Mesendoderm (in vitro differentiated cells): ENCODE measurements at regions not wholly inside any gene's neighbourhood (a gene's known extent, or its start where the extent isn't known, plus 50 kb on each side); places are given as distances from the start of the nearest gene placed in this dataset.

Source experiments
- DNase-seq: peaks from one replicate; pipeline ENCODE4 v3.0.0; 2013
- H2AK5ac ChIP-seq: 2 replicates; pipeline ENCODE4 v1.6.1; 2013; ENCODE audit warnings: low read length, inconsistent platforms
- H2BK120ac ChIP-seq: 2 replicates; pipeline ENCODE4 v1.6.1; 2013; ENCODE audit warnings: low read depth, mild to moderate bottlenecking, low read length, moderate library complexity, mixed read lengths
- H2BK15ac ChIP-seq: replicated peaks from 2 replicates; pipeline ENCODE4 v1.6.1; 2013; ENCODE audit warnings: low read depth, mild to moderate bottlenecking, moderate library complexity
- H2BK5ac ChIP-seq: 2 replicates; pipeline ENCODE4 v1.6.1; 2013; ENCODE audit warnings: low read length, inconsistent platforms
- H3K18ac ChIP-seq: 2 replicates; pipeline ENCODE4 v1.6.1; 2013; ENCODE audit warnings: mild to moderate bottlenecking, low read length, mixed read lengths
- H3K23ac ChIP-seq: one replicate; pipeline ENCODE4 v1.6.1; 2013; ENCODE audit warnings: low read length
- H3K27ac ChIP-seq: 2 replicates; pipeline ENCODE4 v1.5.1; 2013; ENCODE audit warnings: low read depth, mild to moderate bottlenecking, inconsistent platforms, low read length, moderate library complexity
- H3K27me3 ChIP-seq: 2 replicates; pipeline ENCODE4 v1.6.1; 2013; ENCODE audit warnings: low read length, control low read depth, mild to moderate bottlenecking, inconsistent platforms; ENCODE audit not compliant: insufficient read depth, poor library complexity
- H3K36me3 ChIP-seq: 2 replicates; pipeline ENCODE4 v1.6.1; 2013; ENCODE audit warnings: low read length, inconsistent platforms; ENCODE audit not compliant: control insufficient read depth, insufficient read depth
- H3K4ac ChIP-seq: one replicate; pipeline ENCODE4 v1.6.1; 2013; ENCODE audit warnings: low read depth, mild to moderate bottlenecking, low read length, moderate library complexity
- H3K4me1 ChIP-seq: 2 replicates; pipeline ENCODE4 v1.6.1; 2013; ENCODE audit warnings: low read depth, low read length, inconsistent platforms; ENCODE audit not compliant: control insufficient read depth
- H3K4me2 ChIP-seq: 2 replicates; pipeline ENCODE4 v1.6.1; 2013; ENCODE audit warnings: low read length
- H3K4me3 ChIP-seq: 2 replicates; pipeline ENCODE4 v1.5.1; 2013; ENCODE audit warnings: mild to moderate bottlenecking, low read length
- H3K56ac ChIP-seq: one replicate; pipeline ENCODE4 v1.6.1; 2013; ENCODE audit warnings: low read length
- H3K79me1 ChIP-seq: 2 replicates; pipeline ENCODE4 v1.6.1; 2013; ENCODE audit warnings: low read length, inconsistent platforms
- H3K79me2 ChIP-seq: 2 replicates; pipeline ENCODE4 v1.6.1; 2013; ENCODE audit warnings: mild to moderate bottlenecking, low read length; ENCODE audit not compliant: control insufficient read depth, insufficient read depth
- H3K9ac ChIP-seq: 2 replicates; pipeline ENCODE4 v1.6.1; 2013; ENCODE audit warnings: low read length, inconsistent platforms
- H4K5ac ChIP-seq: one replicate; pipeline ENCODE4 v1.6.1; 2013; ENCODE audit warnings: low read length
- H4K8ac ChIP-seq: one replicate; pipeline ENCODE4 v1.6.1; 2013; ENCODE audit warnings: low read depth, mild to moderate bottlenecking, control low read depth, low read length, moderate library complexity
- WGBS: extraction: QIAGEN DNeasy Blood & Tissue Kit; methylation state at CpG from one replicate; pipeline ENCODE4 v1.1.7; 2013; ENCODE audit warnings: low lambda C conversion rate, missing lambda C conversion rate; ENCODE audit not compliant: insufficient coverage; ENCODE audit errors: extremely low coverage; 5-methylcytosine and 5-hydroxymethylcytosine counted together

DNA sequence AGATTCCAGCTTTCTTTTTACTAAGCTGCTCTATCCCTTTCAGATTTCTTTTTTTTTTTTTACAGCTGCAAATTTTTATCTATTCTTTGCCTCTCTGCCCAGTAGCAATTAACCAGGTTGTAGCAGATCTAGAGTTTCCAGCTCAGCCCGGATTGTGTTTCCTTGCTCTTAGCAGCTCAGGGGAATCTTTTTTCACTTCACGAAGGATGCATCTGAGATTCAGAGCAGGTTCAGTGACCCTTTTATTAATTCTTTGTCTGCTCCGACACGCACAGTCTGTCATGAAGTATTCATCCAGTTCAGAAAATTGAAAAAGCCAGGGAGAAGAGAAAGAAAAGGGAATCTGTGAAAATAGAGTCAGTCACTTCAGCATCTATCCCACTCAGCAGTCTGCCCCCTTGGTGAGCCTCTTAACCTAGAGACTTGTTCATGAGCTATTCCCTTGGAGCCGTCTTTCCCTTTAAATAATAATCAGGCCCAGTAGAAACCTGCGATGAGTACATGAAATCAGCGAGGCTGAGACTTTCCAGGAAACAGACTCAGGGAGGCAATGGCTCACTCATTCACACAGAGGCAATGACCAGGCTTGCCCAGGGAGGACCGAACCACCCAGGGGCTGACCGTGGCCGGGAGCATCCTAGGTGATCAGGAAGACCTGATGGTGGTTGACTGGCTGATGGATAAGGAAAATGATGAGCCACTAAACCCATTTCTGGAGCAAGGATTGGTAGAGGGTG lies 103.4 kb upstream of the ITGA6 start:
- Histone ChIP-seq H3K79me2 (no peaks in the 10 kb centered on the region), H3K4me3 (no peak overlapping the region), H3K9ac (no peak overlapping the region), H3K4me2 (no peak overlapping the region), H2BK120ac (no peak overlapping the region), H3K4me1 (no peaks in the 10 kb centered on the region), H2BK15ac (no peak overlapping the region), H2AK5ac (no peak overlapping the region), H3K79me1 (no peaks in the 10 kb centered on the region), H3K18ac (no peak overlapping the region), H3K36me3 (no peaks in the 10 kb centered on the region), H3K27ac (no peak overlapping the region), H3K23ac (no peak overlapping the region), H3K56ac (no peak overlapping the region), H2BK5ac (no peak overlapping the region), H4K5ac (no peak overlapping the region), H3K4ac (no peak overlapping the region), H4K8ac (no peak overlapping the region), H3K27me3 (no peaks in the 10 kb centered on the region)
- no peak for DNase-seq
- no CpG with 5 or more reads among the region's 10 CpGs for WGBS

DNA sequence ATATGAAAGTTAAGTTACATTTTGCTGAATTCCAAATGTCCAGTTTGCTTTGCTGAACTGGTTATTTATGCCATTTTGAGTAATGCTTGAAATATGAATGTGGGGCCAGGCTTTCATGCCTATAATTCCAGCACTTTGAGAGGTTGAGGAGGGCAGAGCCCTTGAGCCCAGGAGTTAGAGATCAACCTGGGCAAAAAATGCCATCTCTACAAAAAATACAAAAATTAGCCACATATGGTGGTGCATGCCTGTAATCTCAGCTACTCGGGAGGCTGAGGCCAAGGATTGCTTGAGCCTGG lies 101.2 kb upstream of the ITGA6 start:
- Histone ChIP-seq H4K8ac (no peak overlapping the region), H2AK5ac (no peak overlapping the region), H3K56ac (no peak overlapping the region), H2BK15ac (no peak overlapping the region), H3K4me1 (no peaks in the 10 kb centered on the region), H3K4me2 (no peak overlapping the region), H3K18ac (no peak overlapping the region), H2BK120ac (no peak overlapping the region), H3K9ac (no peak overlapping the region), H3K4me3 (no peak overlapping the region), H3K79me1 (no peaks in the 10 kb centered on the region), H2BK5ac (no peak overlapping the region), H3K79me2 (no peaks in the 10 kb centered on the region), H3K27me3 (no peaks in the 10 kb centered on the region), H3K36me3 (no peaks in the 10 kb centered on the region), H3K4ac (no peak overlapping the region), H3K23ac (no peak overlapping the region), H4K5ac (no peak overlapping the region), H3K27ac (no peak overlapping the region)
- no CpG with 5 or more reads among the region's 1 CpG for WGBS
- no peak for DNase-seq

DNA sequence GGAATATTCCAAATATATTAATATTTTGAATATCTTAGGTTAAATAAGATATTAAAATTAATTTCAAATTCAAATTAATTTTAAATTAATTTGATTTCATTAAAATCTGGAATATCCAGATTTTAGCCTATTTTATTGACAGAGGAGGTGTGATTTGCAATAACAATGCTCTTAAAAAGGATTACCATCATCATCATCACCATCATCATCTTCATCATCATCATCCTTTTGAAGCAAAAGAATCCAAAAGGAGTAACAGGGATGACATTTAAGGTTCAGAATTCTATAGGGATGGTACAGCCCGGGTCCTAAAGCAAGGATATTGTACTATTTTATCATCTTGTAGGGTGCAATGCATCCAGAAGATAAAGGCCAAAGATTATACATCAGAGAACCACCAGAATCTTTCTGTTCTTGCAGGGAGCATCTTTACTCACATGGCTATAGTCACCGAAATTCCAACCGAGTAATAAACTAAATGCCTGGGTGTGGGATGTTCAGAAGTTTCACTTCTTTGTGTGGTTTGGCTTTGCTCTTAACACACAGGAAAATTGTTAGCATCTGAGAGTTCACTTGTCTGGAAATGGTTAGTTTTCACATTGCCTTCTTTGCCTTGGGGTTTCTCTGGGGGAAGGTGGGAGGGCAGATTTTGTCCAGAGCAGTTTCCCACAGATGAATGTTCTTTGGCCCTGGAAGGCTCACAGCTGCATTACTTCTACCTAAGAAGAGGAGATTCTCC lies 99.1 kb upstream of the ITGA6 start:
- H3K79me1 ChIP-seq, result no peaks in the 10 kb centered on the region
- H3K79me2 ChIP-seq, result no peaks in the 10 kb centered on the region
- H3K4me1 ChIP-seq, result no peaks in the 10 kb centered on the region
- H4K5ac ChIP-seq, result no peak overlapping the region
- H3K56ac ChIP-seq, result no peak overlapping the region
- no peak overlapping the region for H3K4ac ChIP-seq
- no peak overlapping the region for H2BK15ac ChIP-seq
- no peak overlapping the region for H3K18ac ChIP-seq
- no peak overlapping the region for H3K4me2 ChIP-seq
- no peaks in the 10 kb centered on the region for H3K36me3 ChIP-seq
- DNase-seq, result no peak
- H3K4me3 ChIP-seq, result no peak overlapping the region
- H2BK120ac ChIP-seq, result no peak overlapping the region
- no peaks in the 10 kb centered on the region for H3K27me3 ChIP-seq
- H4K8ac ChIP-seq, result no peak overlapping the region
- H2BK5ac ChIP-seq, result no peak overlapping the region
- no peak overlapping the region for H3K9ac ChIP-seq
- no peak overlapping the region for H3K23ac ChIP-seq
- H2AK5ac ChIP-seq, result no peak overlapping the region
- WGBS, result no CpG with 5 or more reads among the region's 3 CpGs
- no peak overlapping the region for H3K27ac ChIP-seq

DNA sequence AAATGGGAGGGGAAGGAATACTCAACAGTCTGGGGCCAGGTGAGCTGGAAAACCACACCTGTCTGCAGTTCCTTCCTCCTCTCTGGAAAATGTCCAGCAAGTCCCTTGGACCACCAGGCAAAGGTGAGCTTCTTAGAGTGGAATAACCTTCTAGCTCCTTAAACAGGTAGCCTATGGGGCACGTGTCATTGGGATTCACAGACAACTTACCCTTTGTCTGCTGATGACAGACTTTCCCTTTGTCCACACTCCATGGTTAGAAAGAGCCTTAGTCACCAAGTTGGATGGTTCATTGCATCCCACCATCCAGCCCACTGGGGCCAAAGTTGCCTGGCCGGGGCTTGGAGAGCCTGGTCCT lies 98.0 kb upstream of the ITGA6 start:
- H3K79me1 ChIP-seq, result no peaks in the 10 kb centered on the region
- no peak overlapping the region for H3K4ac ChIP-seq
- H3K56ac ChIP-seq, result no peak overlapping the region
- H4K5ac ChIP-seq, result no peak overlapping the region
- H2BK15ac ChIP-seq, result no peak overlapping the region
- no peak overlapping the region for H2BK120ac ChIP-seq
- DNase-seq, result no peak
- no peak overlapping the region for H3K27ac ChIP-seq
- H2AK5ac ChIP-seq, result no peak overlapping the region
- no peaks in the 10 kb centered on the region for H3K36me3 ChIP-seq
- H3K27me3 ChIP-seq, result no peaks in the 10 kb centered on the region
- H2BK5ac ChIP-seq, result no peak overlapping the region
- H3K23ac ChIP-seq, result no peak overlapping the region
- no CpG with 5 or more reads among the region's 2 CpGs for WGBS
- no peak overlapping the region for H3K18ac ChIP-seq
- H3K9ac ChIP-seq, result no peak overlapping the region
- no peaks in the 10 kb centered on the region for H3K79me2 ChIP-seq
- H4K8ac ChIP-seq, result no peak overlapping the region
- H3K4me2 ChIP-seq, result no peak overlapping the region
- no peak overlapping the region for H3K4me3 ChIP-seq
- no peaks in the 10 kb centered on the region for H3K4me1 ChIP-seq

DNA sequence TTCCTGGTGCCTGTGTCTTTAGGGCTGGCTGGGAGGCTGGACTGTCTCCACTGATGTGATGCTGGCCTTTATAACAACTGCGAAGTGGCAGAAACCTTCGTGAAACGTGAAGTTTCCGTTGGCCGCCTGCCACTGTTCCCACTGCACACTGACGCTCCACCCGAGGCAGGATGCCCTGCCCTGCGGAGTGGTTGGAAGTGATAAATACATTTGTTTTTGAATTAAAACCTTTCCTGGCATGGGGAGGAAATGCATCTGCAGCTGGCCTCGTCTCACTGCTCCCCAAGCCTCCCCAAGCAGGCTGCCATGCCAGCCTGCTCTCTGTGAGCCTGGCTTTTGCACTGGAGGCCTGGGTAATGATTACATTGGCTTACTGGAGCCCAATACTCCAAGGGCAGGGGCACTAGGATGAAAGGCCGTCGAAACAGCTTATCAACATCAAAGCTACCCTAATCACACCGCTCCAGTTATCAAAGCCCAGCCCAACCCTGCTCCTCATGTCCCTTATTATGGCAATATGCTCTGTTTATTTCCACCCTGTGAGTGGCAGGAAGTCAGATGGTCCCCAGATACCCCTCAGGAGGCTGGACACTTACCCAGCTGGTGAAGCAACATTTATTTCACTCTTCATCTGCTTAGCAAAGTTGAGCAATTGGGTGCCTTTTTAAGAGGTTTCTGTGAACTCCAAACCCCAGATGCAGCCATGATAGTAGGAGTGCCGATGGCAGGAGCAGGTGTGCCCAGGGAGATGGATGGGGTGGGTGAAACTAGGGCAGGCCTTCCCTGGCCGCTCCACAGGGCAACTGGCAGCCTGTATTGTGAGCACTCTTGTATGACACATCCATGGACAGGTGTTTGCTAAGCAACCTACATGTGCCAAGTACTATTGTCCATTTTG lies 97.4 kb upstream of the ITGA6 start:
- no peaks in the 10 kb centered on the region for H3K4me1 ChIP-seq
- no peak overlapping the region for H3K4me3 ChIP-seq
- no peaks in the 10 kb centered on the region for H3K79me1 ChIP-seq
- DNase-seq, result no peak
- no peak overlapping the region for H4K8ac ChIP-seq
- no peak overlapping the region for H3K27ac ChIP-seq
- H2AK5ac ChIP-seq, result no peak overlapping the region
- no peak overlapping the region for H2BK120ac ChIP-seq
- no peaks in the 10 kb centered on the region for H3K36me3 ChIP-seq
- H3K18ac ChIP-seq, result no peak overlapping the region
- no peaks in the 10 kb centered on the region for H3K79me2 ChIP-seq
- no peak overlapping the region for H3K4ac ChIP-seq
- no CpG with 5 or more reads among the region's 14 CpGs for WGBS
- no peak overlapping the region for H3K56ac ChIP-seq
- H3K9ac ChIP-seq, result no peak overlapping the region
- H3K27me3 ChIP-seq, result no peaks in the 10 kb centered on the region
- no peak overlapping the region for H3K23ac ChIP-seq
- no peak overlapping the region for H3K4me2 ChIP-seq
- no peak overlapping the region for H2BK5ac ChIP-seq
- no peak overlapping the region for H4K5ac ChIP-seq
- H2BK15ac ChIP-seq, result no peak overlapping the region
